ENCODE measurements at regions not wholly inside any gene's neighbourhood (a gene's known extent, or its start where the extent isn't known, plus 50 kb on each side); places are given as distances from the start of the nearest gene placed in this dataset.

DNA sequence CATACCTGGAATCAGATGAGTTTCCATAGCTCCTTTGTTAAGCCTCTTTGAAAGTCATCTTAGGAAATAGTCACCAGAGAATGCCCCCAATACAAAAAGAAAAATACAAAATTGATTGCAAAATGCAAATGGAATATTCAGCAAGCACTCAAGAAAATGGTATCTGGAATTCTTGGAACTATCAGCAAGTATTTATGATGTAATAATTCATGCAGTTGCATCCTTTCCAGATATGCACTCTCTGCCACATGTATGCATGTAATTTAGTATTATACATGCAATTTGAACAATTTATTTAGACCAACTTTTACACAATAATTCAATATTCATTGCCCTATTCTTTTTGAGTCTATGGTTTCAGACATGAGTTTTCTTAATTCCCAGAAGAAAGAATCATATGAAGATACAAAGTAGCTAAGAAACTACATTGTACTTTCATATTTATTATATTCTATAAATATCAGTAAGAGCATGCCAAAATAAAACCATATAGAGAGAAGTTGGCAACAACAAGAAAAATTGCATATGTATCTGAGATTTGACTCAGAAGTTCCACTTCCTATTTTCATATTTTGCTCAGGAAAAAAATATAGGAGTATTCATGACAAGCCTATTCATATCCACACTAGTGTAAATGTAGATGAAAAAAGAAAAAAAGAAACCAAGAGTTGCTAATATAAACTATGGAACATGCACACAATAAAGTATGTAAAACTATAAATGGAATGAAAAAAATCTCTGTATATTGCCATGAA, 338.5 kb downstream of the SEMA3D start:
- Histone ChIP-seq H3K4me1 (ENCODE audit: low read length) (peaks cover 23% of the 10 kb centered on the region), H3K27ac (ENCODE audit: low read length) (peak overlapping the region; percentile 43), H3K4me3 (ENCODE audit: low read length) (no peak overlapping the region), H4K20me1 (ENCODE audit: insufficient read depth, low read length) (no peaks in the 10 kb centered on the region), H3K9ac (ENCODE audit: low read length) (no peak overlapping the region), H2AFZ (ENCODE audit: low read depth, low read length) (no peak overlapping the region), H3K9me3 (ENCODE audit: insufficient read depth, low read length) (no peaks in the 10 kb centered on the region), H3K36me3 (replicated peaks; ENCODE audit: low read depth, low read length) (no peaks in the 10 kb centered on the region), H3K27me3 (ENCODE audit: low read depth, low read length) (no peaks in the 10 kb centered on the region), H3K4me2 (ENCODE audit: low read length) (no peak overlapping the region), H3K79me2 (ENCODE audit: low read length) (no peaks in the 10 kb centered on the region)
- no peak for TF ChIP-seq EZH2phosphoT487 (IDR thresholded peaks at IDR 0.05; ENCODE audit: low read depth)
- TF ChIP-seq CTCF (IDR thresholded peaks at IDR 0.05; ENCODE audit: low read depth, low read length): no peak

DNA sequence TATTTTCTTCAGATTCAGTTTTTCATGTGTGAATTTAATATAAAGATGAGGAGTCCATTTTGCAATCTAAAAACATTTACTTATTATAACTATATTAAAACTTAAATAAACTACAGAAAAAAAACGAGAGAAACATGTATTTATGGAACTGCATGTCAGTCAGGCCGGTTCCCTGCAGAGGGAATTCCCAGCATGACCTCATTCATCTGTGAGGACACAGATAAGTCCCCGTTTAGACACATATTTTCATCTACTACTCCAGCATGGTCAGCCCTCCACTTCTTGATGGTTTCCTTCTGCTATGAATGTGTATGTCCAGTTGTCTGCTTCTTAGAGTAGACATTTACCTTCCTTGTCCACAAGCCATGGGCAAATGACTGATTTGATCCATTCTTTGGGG, 339.1 kb downstream of the SEMA3D start:
- Histone ChIP-seq H3K4me3 (ENCODE audit: low read length) (no peak overlapping the region), H3K27ac (ENCODE audit: low read length) (no peak overlapping the region), H4K20me1 (ENCODE audit: insufficient read depth, low read length) (no peaks in the 10 kb centered on the region), H3K79me2 (ENCODE audit: low read length) (no peaks in the 10 kb centered on the region), H3K36me3 (replicated peaks; ENCODE audit: low read depth, low read length) (no peaks in the 10 kb centered on the region), H3K4me1 (ENCODE audit: low read length) (peaks cover 23% of the 10 kb centered on the region), H3K27me3 (ENCODE audit: low read depth, low read length) (no peaks in the 10 kb centered on the region), H3K4me2 (ENCODE audit: low read length) (no peak overlapping the region), H3K9me3 (ENCODE audit: insufficient read depth, low read length) (no peaks in the 10 kb centered on the region), H3K9ac (ENCODE audit: low read length) (no peak overlapping the region), H2AFZ (ENCODE audit: low read depth, low read length) (no peak overlapping the region)
- no peak for TF ChIP-seq EZH2phosphoT487 (IDR thresholded peaks at IDR 0.05; ENCODE audit: low read depth)
- TF ChIP-seq CTCF (IDR thresholded peaks at IDR 0.05; ENCODE audit: low read depth, low read length): no peak

DNA sequence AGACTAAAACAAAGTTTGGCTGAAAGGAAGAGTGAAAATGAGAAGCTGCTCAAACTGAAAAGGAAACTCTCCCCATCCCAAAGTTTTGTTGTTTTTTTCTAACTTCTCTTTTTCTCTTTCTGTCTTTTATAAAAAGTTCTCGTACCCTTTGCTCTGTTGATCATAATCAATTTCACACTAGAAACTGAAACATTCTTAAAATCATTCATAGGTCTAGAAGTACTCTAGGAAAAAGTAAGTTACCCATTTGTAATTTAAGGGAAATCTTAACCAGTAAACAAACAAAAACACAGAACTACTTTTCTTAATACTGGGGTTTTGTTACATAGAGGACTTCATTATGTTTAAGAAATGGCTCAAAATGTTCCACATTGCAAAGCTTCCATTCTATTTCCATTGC, 339.8 kb downstream of the SEMA3D start:
- H3K9me3 ChIP-seq (ENCODE audit: insufficient read depth, low read length): no peaks in the 10 kb centered on the region
- no peaks in the 10 kb centered on the region for H3K36me3 ChIP-seq (replicated peaks; ENCODE audit: low read depth, low read length)
- TF ChIP-seq EZH2phosphoT487 (IDR thresholded peaks at IDR 0.05; ENCODE audit: low read depth) (no peak), CTCF (IDR thresholded peaks at IDR 0.05; ENCODE audit: low read depth, low read length) (no peak)
- no peak overlapping the region for H3K9ac ChIP-seq (ENCODE audit: low read length)
- peaks cover 23% of the 10 kb centered on the region for H3K4me1 ChIP-seq (ENCODE audit: low read length)
- no peaks in the 10 kb centered on the region for H4K20me1 ChIP-seq (ENCODE audit: insufficient read depth, low read length)
- no peak overlapping the region for H3K4me3 ChIP-seq (ENCODE audit: low read length)
- H2AFZ ChIP-seq (ENCODE audit: low read depth, low read length): no peak overlapping the region
- H3K27me3 ChIP-seq (ENCODE audit: low read depth, low read length): no peaks in the 10 kb centered on the region
- H3K4me2 ChIP-seq (ENCODE audit: low read length): no peak overlapping the region
- H3K27ac ChIP-seq (ENCODE audit: low read length): no peak overlapping the region
- H3K79me2 ChIP-seq (ENCODE audit: low read length): no peaks in the 10 kb centered on the region

DNA sequence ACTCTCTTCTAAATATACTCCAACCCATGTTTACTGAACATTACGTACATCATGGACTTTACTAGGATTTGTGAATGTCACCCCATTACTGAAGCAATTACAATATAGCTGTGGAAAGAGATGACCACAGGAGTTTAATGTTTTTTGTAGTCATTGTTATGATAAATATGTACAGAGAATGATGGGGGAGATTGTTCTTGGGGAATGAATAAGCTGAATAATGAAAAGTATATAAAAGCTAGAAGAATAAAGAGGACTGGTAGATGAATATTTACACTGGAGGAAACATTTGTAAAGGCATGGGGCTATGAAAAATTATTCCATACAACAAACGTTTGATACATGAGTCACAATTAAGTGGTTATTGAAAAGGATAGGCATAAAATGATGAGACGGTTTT, 340.9 kb downstream of the SEMA3D start:
- Histone ChIP-seq H3K27ac (ENCODE audit: low read length) (no peak overlapping the region), H3K4me3 (ENCODE audit: low read length) (no peak overlapping the region), H3K79me2 (ENCODE audit: low read length) (no peaks in the 10 kb centered on the region), H3K9me3 (ENCODE audit: insufficient read depth, low read length) (no peaks in the 10 kb centered on the region), H3K27me3 (ENCODE audit: low read depth, low read length) (no peaks in the 10 kb centered on the region), H3K9ac (ENCODE audit: low read length) (no peak overlapping the region), H4K20me1 (ENCODE audit: insufficient read depth, low read length) (no peaks in the 10 kb centered on the region), H3K4me2 (ENCODE audit: low read length) (no peak overlapping the region), H2AFZ (ENCODE audit: low read depth, low read length) (no peak overlapping the region), H3K4me1 (ENCODE audit: low read length) (peaks cover 23% of the 10 kb centered on the region), H3K36me3 (replicated peaks; ENCODE audit: low read depth, low read length) (no peaks in the 10 kb centered on the region)
- no peak for TF ChIP-seq CTCF (IDR thresholded peaks at IDR 0.05; ENCODE audit: low read depth, low read length)
- TF ChIP-seq EZH2phosphoT487 (IDR thresholded peaks at IDR 0.05; ENCODE audit: low read depth): no peak

Measured in OCI-LY3 (cell line).